GM21737 (cell line): ENCODE measurements at regions not wholly inside any gene's neighbourhood (a gene's known extent, or its start where the extent isn't known, plus 50 kb on each side); places are given as distances from the start of the nearest gene placed in this dataset.
A peak's percentile ranks its signal among the peaks of the same experiment; 100 is the strongest.
"Not testable (repeated sequence)": the region's sequence is repeated elsewhere in the genome, so short reads cannot be mapped to it uniquely, and the experiment has no call there.

ENCODE experiments used
- ATAC-seq: cut with Tn5 transposase; IDR thresholded peaks from one replicate; pipeline ENCODE4 v1.9.1; 2021; ENCODE audit warnings: mild to moderate bottlenecking, moderate library complexity; ENCODE audit not compliant: unreplicated experiment

- no peak for ATAC-seq
Observed at GRCh38 chr2:18959200-18959599, 369.8 kb upstream of the NT5C1B start.

GRCh38 chr2:18957909-18958308, 368.5 kb upstream of the NT5C1B start:
- ATAC-seq, result no peak

- no peak for ATAC-seq
Observed at GRCh38 chr2:18950361-18950851, 361.0 kb upstream of the NT5C1B start.

GRCh38 chr2:18949871-18950270, 360.5 kb upstream of the NT5C1B start:
- ATAC-seq, result no peak

GRCh38 chr2:18940184-18940583, 350.8 kb upstream of the NT5C1B start:
- peak; percentile 82 for ATAC-seq

GRCh38 chr2:18939740-18940139, 350.4 kb upstream of the NT5C1B start:
- ATAC-seq, result not testable (repeated sequence)

- ATAC-seq, result no peak
Observed at GRCh38 chr2:18934886-18935285, 345.5 kb upstream of the NT5C1B start.

- ATAC-seq, result no peak
Observed at GRCh38 chr2:18932853-18933252, 343.5 kb upstream of the NT5C1B start.

- ATAC-seq, result no peak
Observed at GRCh38 chr2:18930971-18931370, 341.6 kb upstream of the NT5C1B start.

- ATAC-seq, result no peak
Observed at GRCh38 chr2:18927525-18928232, 338.3 kb upstream of the NT5C1B start.

GRCh38 chr2:18926631-18927524, 337.5 kb upstream of the NT5C1B start:
- ATAC-seq, result no peak

GRCh38 chr2:18925296-18925695, 335.9 kb upstream of the NT5C1B start:
- no peak for ATAC-seq

GRCh38 chr2:18924886-18925285, 335.5 kb upstream of the NT5C1B start:
- no peak for ATAC-seq

- no peak for ATAC-seq
Observed at GRCh38 chr2:18924386-18924785, 335.0 kb upstream of the NT5C1B start.

- ATAC-seq, result no peak
Observed at GRCh38 chr2:18922276-18922675, 332.9 kb upstream of the NT5C1B start.

GRCh38 chr2:18918280-18918679, 328.9 kb upstream of the NT5C1B start:
- no peak for ATAC-seq

GRCh38 chr2:18915227-18915626, 325.9 kb upstream of the NT5C1B start:
- ATAC-seq, result no peak

- no peak for ATAC-seq
Observed at GRCh38 chr2:18913512-18913911, 324.1 kb upstream of the NT5C1B start.

- no peak for ATAC-seq
Observed at GRCh38 chr2:18912225-18912888, 323.0 kb upstream of the NT5C1B start.

- ATAC-seq, result no peak
Observed at GRCh38 chr2:18911416-18911815, 322.0 kb upstream of the NT5C1B start.

GRCh38 chr2:18910843-18911242, 321.5 kb upstream of the NT5C1B start:
- no peak for ATAC-seq
